Cardiac fibroblast (primary cell): ENCODE measurements at regions not wholly inside any gene's neighbourhood (a gene's known extent, or its start where the extent isn't known, plus 50 kb on each side); places are given as distances from the start of the nearest gene placed in this dataset.

Source experiments
- DNase-seq, 2 donors: peaks; one replicate each; pipeline versions ENCODE4 v3.0.0 to v3.0.0-alpha.2; 2010; ENCODE audit warnings: low read depth in 2 of 2
- H3K4me3 ChIP-seq, 2 donors: replicated peaks in 1 of 2; 1 replicate in 1 of 2; 2 replicates in 1 of 2; pipeline ENCODE4 v1.5.1; 2011; ENCODE audit warnings: low read depth in 2 of 2, low read length in 2 of 2, mild to moderate bottlenecking in 2 of 2, moderate library complexity in 1 of 2
- TF ChIP-seq, protein P1 (sequence below): IDR thresholded peaks from one replicate; pipeline ENCODE4 v1.5.1; 2011; ENCODE audit warnings: low read depth, mild to moderate bottlenecking, low read length, inconsistent platforms

DNA sequence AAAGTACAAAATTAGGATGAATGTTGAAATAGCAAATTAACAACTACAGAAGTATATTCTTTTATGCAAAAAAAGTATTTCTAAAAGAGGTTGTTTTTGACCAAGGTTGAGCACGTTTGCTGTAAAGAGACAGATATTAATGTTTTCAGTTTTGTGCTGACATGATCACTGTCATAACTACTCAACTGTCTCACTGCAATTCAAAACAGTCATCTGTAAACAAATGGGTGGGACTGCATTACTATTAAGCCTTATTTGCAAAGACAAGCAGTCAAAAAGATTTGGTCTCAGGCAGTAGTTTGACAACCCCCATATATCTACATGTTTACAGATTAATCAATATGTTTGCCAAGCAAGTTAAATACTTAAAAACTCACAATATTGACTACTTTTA, 109.1 kb upstream of the ZNF385D start:
- DNase-seq = no peak
- TF ChIP-seq, protein P1, sequence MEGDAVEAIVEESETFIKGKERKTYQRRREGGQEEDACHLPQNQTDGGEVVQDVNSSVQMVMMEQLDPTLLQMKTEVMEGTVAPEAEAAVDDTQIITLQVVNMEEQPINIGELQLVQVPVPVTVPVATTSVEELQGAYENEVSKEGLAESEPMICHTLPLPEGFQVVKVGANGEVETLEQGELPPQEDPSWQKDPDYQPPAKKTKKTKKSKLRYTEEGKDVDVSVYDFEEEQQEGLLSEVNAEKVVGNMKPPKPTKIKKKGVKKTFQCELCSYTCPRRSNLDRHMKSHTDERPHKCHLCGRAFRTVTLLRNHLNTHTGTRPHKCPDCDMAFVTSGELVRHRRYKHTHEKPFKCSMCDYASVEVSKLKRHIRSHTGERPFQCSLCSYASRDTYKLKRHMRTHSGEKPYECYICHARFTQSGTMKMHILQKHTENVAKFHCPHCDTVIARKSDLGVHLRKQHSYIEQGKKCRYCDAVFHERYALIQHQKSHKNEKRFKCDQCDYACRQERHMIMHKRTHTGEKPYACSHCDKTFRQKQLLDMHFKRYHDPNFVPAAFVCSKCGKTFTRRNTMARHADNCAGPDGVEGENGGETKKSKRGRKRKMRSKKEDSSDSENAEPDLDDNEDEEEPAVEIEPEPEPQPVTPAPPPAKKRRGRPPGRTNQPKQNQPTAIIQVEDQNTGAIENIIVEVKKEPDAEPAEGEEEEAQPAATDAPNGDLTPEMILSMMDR = no peak
- no peak overlapping the region for H3K4me3 ChIP-seq

DNA sequence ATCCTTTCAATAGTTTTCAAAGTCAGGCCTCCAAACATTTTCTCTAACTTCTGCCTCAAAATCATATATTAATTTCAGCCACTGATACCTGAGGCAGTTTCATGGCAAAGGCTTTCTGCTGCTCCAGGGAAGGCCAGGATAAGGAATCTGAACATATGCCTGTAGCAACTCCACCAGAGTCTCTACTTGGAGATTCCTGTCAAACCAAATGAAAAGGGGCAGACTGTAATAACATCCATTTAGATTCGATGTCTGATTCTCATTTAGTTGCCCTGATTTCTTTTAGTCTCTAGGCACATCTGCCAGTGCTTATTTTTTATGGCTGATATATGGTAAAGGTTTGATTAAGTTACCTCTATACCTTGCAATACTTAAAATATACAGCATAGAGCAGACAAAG, 109.6 kb upstream of the ZNF385D start:
- no peak for DNase-seq
- H3K4me3 ChIP-seq = no peak overlapping the region
- TF ChIP-seq, protein P1 = no peak

DNA sequence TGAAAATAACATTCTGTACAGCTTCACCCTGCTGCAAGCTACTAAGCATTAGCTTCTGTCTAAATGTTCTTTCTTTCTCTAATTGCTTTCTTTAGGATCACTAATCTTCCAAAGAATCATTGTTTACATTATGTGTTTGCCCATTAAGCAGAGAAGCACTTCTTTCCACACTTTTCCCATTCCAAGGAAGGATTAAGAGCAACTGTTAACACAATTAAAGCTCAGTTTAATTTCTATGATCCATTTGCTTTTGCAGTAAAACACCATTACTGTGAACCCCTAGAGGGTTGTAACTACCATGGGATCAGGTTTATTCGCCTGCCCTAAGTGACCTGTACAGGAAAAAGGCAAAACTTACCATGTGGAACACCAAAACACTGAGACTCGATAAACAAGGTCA, 125.8 kb upstream of the ZNF385D start:
- no peak overlapping the region for H3K4me3 ChIP-seq
- DNase-seq = no peak
- TF ChIP-seq, protein P1 = no peak

DNA sequence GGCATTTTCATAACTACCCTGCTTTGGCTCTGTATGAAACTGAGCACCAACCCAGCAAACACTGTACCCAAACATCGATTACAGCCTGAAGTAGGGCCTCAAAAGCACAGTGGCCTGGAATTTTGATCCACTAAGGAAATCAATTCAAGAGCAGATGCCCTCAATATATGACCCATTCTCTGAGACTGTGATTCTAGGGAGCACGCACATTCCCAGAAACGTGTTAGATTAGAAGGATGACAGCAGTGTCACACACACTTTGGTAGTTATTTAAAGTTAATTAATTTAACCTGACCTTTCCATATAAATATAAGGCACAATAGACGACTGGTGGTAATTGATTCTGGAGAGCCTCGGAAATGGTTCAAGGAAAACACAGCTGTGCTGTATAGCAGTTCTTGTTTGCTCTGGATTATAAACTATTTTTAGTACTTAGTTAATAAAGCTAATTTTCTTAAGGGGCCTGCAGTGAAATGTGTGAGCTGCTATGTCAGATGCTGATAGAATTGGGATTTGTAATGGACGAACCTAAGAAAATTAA, 126.3 kb upstream of the ZNF385D start:
- no peak overlapping the region for H3K4me3 ChIP-seq
- TF ChIP-seq, protein P1 = no peak
- DNase-seq = no peak

DNA sequence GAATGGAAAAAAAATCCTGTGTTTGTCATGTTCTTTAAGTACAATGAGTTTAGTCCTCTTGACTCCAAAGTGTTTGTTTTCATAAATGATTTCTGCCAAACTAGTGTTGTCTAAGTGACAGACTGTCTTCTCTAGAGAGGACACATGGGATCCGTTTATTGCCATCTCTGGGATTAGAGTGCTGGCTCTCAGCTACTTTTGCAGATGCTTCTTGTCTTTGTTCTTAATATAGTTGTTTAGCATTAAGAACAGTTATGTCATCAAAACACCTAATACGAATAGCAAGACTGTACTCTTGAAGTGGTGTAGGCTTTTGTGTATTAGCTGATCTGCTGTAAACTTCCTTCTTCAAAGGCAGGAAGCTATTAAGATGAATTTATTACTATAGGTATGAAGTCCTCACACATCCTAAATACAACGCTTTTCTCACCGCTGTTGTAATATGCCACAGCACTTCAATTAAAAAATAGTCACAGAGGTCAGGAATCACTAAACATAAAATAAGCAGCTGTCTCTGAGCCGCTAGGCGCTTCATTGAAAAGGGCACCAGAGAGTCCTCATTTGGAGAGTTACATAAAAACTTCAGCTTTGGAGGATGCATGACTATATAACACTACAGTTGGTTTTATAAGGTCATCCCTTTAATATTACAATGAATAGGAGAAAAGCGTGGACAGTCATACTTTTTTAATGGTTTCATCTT, 128.3 kb upstream of the ZNF385D start:
- TF ChIP-seq, protein P1 = no peak
- DNase-seq = no peak
- no peak overlapping the region for H3K4me3 ChIP-seq

DNA sequence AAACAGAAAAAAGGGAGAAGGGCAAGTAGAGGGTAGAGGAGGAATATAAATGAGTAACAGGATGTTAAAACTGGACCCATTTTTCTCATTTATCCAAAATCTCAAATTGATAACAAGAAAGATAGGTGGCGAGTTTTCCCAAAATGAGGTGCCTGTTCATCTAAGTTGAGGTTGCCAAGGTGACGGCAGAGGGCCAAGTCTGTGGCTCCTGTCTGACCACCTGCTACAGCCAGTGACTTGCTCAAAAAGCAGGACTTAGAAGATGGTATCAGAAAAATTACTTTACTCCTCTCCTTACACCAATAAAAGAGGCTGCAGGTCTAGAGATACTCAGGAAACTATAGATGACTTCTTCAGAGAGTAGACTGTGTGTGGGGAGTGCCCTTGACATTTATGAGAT, 137.6 kb upstream of the ZNF385D start:
- DNase-seq = no peak
- TF ChIP-seq, protein P1 = no peak
- H3K4me3 ChIP-seq = no peak overlapping the region

DNA sequence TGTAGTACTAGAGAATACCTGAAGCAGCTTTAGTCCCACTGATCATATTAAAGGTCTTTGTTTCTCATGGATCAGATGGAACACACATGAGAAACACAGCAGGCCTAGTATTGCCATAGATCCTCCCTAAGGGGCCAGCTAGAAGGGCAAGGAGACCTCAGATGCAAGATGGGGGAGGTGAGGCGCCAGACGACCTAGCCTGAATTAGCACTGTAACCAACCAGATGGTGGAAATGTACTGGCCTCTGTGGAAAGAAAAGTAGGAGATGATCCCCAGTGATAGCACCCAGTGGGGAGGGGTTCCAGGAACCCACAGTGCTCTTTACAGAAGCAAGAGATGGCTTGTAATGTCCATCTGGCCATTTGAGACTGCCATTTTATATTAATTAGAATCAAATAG, 138.2 kb upstream of the ZNF385D start:
- TF ChIP-seq, protein P1 = no peak
- DNase-seq = no peak
- H3K4me3 ChIP-seq = no peak overlapping the region
